GM12878 (cell line): ENCODE measurements at regions not wholly inside any gene's neighbourhood (a gene's known extent, or its start where the extent isn't known, plus 50 kb on each side); places are given as distances from the start of the nearest gene placed in this dataset.

Source experiments
- ATAC-seq: fragments of 200-7000 bp; cut with Tn5 transposase; 3 replicates; pipeline ENCODE4 v1.9.1; 2020; ENCODE audit warnings: mild to moderate bottlenecking, moderate library complexity
- BruUV-seq: library from RNA; stranded (reverse); fragments of 400-500 nt; replicated peaks from 2 replicates; lab custom pipeline; 2021; lab: Mats Ljungman, UMichigan
- CTCF ChIA-PET: fragments of 300-600 bp; sonication (Branson Sonifier 250); formaldehyde crosslinking; extraction: SDS; loops from one replicate; lab custom pipeline; 2021; ENCODE audit warnings: inconsistent platforms; lab: Yijun Ruan, JAX
- POLR2A ChIA-PET: fragments of 350-600 bp; formaldehyde crosslinking; extraction: SDS; loops from one replicate; lab custom pipeline; 2021; ENCODE audit warnings: inconsistent platforms; lab: Charles Lee
- RAD21 ChIA-PET: fragments of 300-600 bp; sonication (Branson Sonifier 250); formaldehyde crosslinking; loops from one replicate; lab custom pipeline; 2023; ENCODE audit warnings: antibody characterized with exemption; ENCODE audit not compliant: unreplicated experiment; lab: Charles Lee
- SMC1A ChIA-PET: fragments of 300-600 bp; sonication (Branson Sonifier 250); formaldehyde crosslinking; loops from one replicate; lab custom pipeline; 2023; ENCODE audit not compliant: unreplicated experiment, uncharacterized antibody; lab: Charles Lee
- DNase-seq: peaks from one replicate; pipeline ENCODE4 v3.0.0-alpha.2; 2011; ENCODE audit warnings: low read depth, low spot score
- FAIRE-seq: peaks from 3 replicates; lab custom pipeline; 2011; peaks lifted over from hg19 to GRCh38; lab: Jason Lieb, UNC
- H2AFZ ChIP-seq: 2 replicates; pipeline ENCODE4 v1.6.0; 2011; ENCODE audit warnings: low read depth, low read length, control low read depth; ENCODE audit not compliant: control insufficient read depth
- H3K27ac ChIP-seq: 2 replicates; pipeline ENCODE4 v1.5.1; 2011; ENCODE audit warnings: control low read depth; ENCODE audit not compliant: control insufficient read depth, insufficient read depth
- H3K27me3 ChIP-seq, 2 experiments: replicated peaks in 1 of 2; 2 replicates each; pipeline versions ENCODE4 v1.6.0 to v1.6.1; 2011; ENCODE audit warnings: low read length in 1 of 2; ENCODE audit not compliant: control insufficient read depth in 2 of 2, insufficient read depth in 2 of 2
- H3K36me3 ChIP-seq, 2 experiments: 2 replicates each; pipeline ENCODE4 v1.5.1; 2011; ENCODE audit warnings: low read length in 1 of 2; ENCODE audit not compliant: control insufficient read depth in 2 of 2, insufficient read depth in 2 of 2
- H3K4me1 ChIP-seq: 2 replicates; pipeline ENCODE4 v1.6.1; 2011; ENCODE audit warnings: mild to moderate bottlenecking, low read length, moderate library complexity, mixed read lengths; ENCODE audit not compliant: control insufficient read depth, insufficient read depth
- H3K4me2 ChIP-seq: 2 replicates; pipeline ENCODE4 v1.6.0; 2011; ENCODE audit warnings: control low read depth; ENCODE audit not compliant: control insufficient read depth, insufficient read depth
- H3K4me3 ChIP-seq: fragments of 200-600 bp; sonication (generic); 2 replicates; pipeline ENCODE4 v1.5.1; 2016
- H3K79me2 ChIP-seq: 2 replicates; pipeline ENCODE4 v1.6.0; 2011; ENCODE audit warnings: low read length; ENCODE audit not compliant: control insufficient read depth, insufficient read depth
- H3K9ac ChIP-seq: 2 replicates; pipeline ENCODE4 v1.8.0; 2011; ENCODE audit warnings: low read length, control low read depth, mixed read lengths; ENCODE audit not compliant: control insufficient read depth, insufficient read depth
- H3K9me3 ChIP-seq: replicated peaks from 3 replicates; pipeline ENCODE4 v1.5.1; 2011; ENCODE audit warnings: mild to moderate bottlenecking, low read length; ENCODE audit not compliant: control insufficient read depth, insufficient read depth
- H4K20me1 ChIP-seq: 2 replicates; pipeline ENCODE4 v1.6.0; 2011; ENCODE audit not compliant: control insufficient read depth, insufficient read depth
- CHD1 ChIP-seq: IDR thresholded peaks from 2 replicates; pipeline ENCODE4 v1.6.1; 2012; ENCODE audit warnings: low read depth, low read length, improper control_type of control experiment
- MYB ChIP-seq: fragments of 150-350 bp; IDR thresholded peaks from 2 replicates; pipeline ENCODE4 v1.6.1; 2014; ENCODE audit warnings: mild to moderate bottlenecking, low read depth, low read length, borderline replicate concordance
- NFIC ChIP-seq: IDR thresholded peaks from 2 replicates; pipeline ENCODE4 v1.6.1; 2012; ENCODE audit warnings: low read depth, mild to moderate bottlenecking, inconsistent platforms, low read length, moderate library complexity
- POU2F2 ChIP-seq: IDR thresholded peaks from 3 replicates; pipeline ENCODE4 v1.6.1; 2011; ENCODE audit warnings: low read depth, mild to moderate bottlenecking, low read length, borderline replicate concordance
- SIX5 ChIP-seq: IDR thresholded peaks from 2 replicates; pipeline ENCODE4 v1.6.1; 2011; ENCODE audit warnings: mild to moderate bottlenecking, low read depth, low read length, moderate library complexity; ENCODE audit not compliant: severe bottlenecking
- SKIL ChIP-seq: fragments of 450-650 bp; IDR thresholded peaks from 2 replicates; pipeline ENCODE4 v1.6.1; 2017; ENCODE audit warnings: mild to moderate bottlenecking, low read depth, inconsistent platforms; ENCODE audit not compliant: poor library complexity, severe bottlenecking
- SRF ChIP-seq, 2 experiments: IDR thresholded peaks; 2 replicates each; pipeline ENCODE4 v1.6.1; 2011; ENCODE audit warnings: low read depth in 2 of 2, low read length in 2 of 2, mild to moderate bottlenecking in 1 of 2, moderate library complexity in 1 of 2
- WGBS: methylation state at CpG from one replicate; pipeline ENCODE4 v1.1.6; 2016; ENCODE audit warnings: low lambda C conversion rate; ENCODE audit not compliant: insufficient replicate concordance, insufficient coverage; ENCODE audit errors: missing lambda C conversion rate; 5-methylcytosine and 5-hydroxymethylcytosine counted together
- in situ Hi-C: fragments of 300-500 bp; cut with MboI; formaldehyde crosslinking; loops from 9 replicates; pipeline ENCODE4 v1.14.3; 2018; ENCODE audit warnings: mixed read lengths
- intact Hi-C: fragments of 100-400 bp; cut with micrococcal nuclease; formaldehyde crosslinking; loops from one replicate; pipeline ENCODE4 v1.14.2; 2022; ENCODE audit not compliant: unreplicated experiment
- TF ChIP-seq, protein P1 (sequence below): fragments of 450-650 bp; IDR thresholded peaks from 2 replicates; pipeline ENCODE4 v1.6.1; 2017; ENCODE audit warnings: mild to moderate bottlenecking
- TF ChIP-seq, protein P2 (sequence below): fragments of 450-650 bp; IDR thresholded peaks from 2 replicates; pipeline ENCODE4 v1.6.1; 2016; ENCODE audit warnings: mild to moderate bottlenecking
- TF ChIP-seq, protein P3 (sequence below): IDR thresholded peaks from 2 replicates; pipeline ENCODE4 v1.6.1; 2012; ENCODE audit warnings: low read depth, low read length, improper control_type of control experiment

DNA sequence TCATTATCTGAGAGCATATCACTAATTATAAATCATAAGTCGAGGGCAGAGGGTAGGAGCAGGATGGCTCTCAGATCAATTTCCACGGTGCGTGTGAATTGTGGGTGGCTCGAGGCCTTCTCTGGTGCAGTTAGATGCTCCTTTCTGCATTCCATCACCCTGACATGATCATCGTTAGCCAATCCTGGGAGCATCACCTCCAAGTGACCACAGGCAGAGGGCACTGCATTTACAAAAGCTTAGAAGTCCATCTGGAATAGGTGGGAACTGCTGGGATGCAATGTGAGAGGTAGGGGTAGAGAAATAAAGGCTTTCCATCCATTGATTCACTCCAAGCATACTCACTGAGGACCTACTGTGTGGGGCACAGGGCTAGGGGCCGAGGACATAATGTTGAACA lies 538.2 kb upstream of the TBX3 start:
- ChIA-PET CTCF (interaction anchor here (1.3 kb wide), 1 partner anchor 14 kb away, joined by 3 read pairs; no protein-coding TSS in a partner anchor), RAD21 (no interaction called here), SMC1A (no interaction called here), POLR2A (no interaction called here)
- no peaks in the 10 kb centered on the region for H4K20me1 ChIP-seq
- WGBS: 17% methylated on average over 6 of the region's 6 CpGs
- in situ Hi-C loops (no loop called here), intact Hi-C loops (no loop called here)
- no peak overlapping the region for H3K4me2 ChIP-seq
- no peaks in the 10 kb centered on the region for H3K9me3 ChIP-seq
- H3K36me3 ChIP-seq: no peaks in the 10 kb centered on the region
- H3K9ac ChIP-seq: no peak overlapping the region
- H3K4me3 ChIP-seq: no peak overlapping the region
- ATAC-seq (no peak), DNase-seq (no peak), FAIRE-seq (no peak)
- BruUV-seq: no TSS peak
- no peaks in the 10 kb centered on the region for H3K79me2 ChIP-seq
- H3K27ac ChIP-seq: no peak overlapping the region
- no peaks in the 10 kb centered on the region; a peak in 1 of 4 replicates for H3K27me3 ChIP-seq
- no peaks in the 10 kb centered on the region for H3K4me1 ChIP-seq
- no peak overlapping the region for H2AFZ ChIP-seq
- no peak for TF ChIP-seq POU2F2
- TF ChIP-seq SRF (IDR thresholded peaks at IDR 0.05; ENCODE audit: low read depth in 2 of 2, low read length in 2 of 2): no peak
- TF ChIP-seq, protein P1, sequence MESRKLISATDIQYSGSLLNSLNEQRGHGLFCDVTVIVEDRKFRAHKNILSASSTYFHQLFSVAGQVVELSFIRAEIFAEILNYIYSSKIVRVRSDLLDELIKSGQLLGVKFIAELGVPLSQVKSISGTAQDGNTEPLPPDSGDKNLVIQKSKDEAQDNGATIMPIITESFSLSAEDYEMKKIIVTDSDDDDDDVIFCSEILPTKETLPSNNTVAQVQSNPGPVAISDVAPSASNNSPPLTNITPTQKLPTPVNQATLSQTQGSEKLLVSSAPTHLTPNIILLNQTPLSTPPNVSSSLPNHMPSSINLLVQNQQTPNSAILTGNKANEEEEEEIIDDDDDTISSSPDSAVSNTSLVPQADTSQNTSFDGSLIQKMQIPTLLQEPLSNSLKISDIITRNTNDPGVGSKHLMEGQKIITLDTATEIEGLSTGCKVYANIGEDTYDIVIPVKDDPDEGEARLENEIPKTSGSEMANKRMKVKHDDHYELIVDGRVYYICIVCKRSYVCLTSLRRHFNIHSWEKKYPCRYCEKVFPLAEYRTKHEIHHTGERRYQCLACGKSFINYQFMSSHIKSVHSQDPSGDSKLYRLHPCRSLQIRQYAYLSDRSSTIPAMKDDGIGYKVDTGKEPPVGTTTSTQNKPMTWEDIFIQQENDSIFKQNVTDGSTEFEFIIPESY: no peak
- TF ChIP-seq, protein P2, sequence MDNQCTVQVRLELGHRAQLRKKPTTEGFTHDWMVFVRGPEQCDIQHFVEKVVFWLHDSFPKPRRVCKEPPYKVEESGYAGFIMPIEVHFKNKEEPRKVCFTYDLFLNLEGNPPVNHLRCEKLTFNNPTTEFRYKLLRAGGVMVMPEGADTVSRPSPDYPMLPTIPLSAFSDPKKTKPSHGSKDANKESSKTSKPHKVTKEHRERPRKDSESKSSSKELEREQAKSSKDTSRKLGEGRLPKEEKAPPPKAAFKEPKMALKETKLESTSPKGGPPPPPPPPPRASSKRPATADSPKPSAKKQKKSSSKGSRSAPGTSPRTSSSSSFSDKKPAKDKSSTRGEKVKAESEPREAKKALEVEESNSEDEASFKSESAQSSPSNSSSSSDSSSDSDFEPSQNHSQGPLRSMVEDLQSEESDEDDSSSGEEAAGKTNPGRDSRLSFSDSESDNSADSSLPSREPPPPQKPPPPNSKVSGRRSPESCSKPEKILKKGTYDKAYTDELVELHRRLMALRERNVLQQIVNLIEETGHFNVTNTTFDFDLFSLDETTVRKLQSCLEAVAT: no peak
- no peak for TF ChIP-seq SKIL
- no peak for TF ChIP-seq MYB
- TF ChIP-seq, protein P3, sequence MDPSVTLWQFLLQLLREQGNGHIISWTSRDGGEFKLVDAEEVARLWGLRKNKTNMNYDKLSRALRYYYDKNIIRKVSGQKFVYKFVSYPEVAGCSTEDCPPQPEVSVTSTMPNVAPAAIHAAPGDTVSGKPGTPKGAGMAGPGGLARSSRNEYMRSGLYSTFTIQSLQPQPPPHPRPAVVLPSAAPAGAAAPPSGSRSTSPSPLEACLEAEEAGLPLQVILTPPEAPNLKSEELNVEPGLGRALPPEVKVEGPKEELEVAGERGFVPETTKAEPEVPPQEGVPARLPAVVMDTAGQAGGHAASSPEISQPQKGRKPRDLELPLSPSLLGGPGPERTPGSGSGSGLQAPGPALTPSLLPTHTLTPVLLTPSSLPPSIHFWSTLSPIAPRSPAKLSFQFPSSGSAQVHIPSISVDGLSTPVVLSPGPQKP: no peak
- TF ChIP-seq NFIC: no peak
- TF ChIP-seq CHD1: no peak
- TF ChIP-seq SIX5: no peak
